GM21390 (cell line): ENCODE measurements at regions not wholly inside any gene's neighbourhood (a gene's known extent, or its start where the extent isn't known, plus 50 kb on each side); places are given as distances from the start of the nearest gene placed in this dataset.
"Not testable (repeated sequence)": the region's sequence is repeated elsewhere in the genome, so short reads cannot be mapped to it uniquely, and the experiment has no call there.

Experiments used
- ATAC-seq: cut with Tn5 transposase; IDR thresholded peaks from one replicate; pipeline ENCODE4 v1.9.1; 2021; ENCODE audit not compliant: unreplicated experiment

- ATAC-seq: not testable (repeated sequence)
Measured at GRCh38 chr10:21366108-21366507, 159.4 kb downstream of the SKIDA1 start.

DNA sequence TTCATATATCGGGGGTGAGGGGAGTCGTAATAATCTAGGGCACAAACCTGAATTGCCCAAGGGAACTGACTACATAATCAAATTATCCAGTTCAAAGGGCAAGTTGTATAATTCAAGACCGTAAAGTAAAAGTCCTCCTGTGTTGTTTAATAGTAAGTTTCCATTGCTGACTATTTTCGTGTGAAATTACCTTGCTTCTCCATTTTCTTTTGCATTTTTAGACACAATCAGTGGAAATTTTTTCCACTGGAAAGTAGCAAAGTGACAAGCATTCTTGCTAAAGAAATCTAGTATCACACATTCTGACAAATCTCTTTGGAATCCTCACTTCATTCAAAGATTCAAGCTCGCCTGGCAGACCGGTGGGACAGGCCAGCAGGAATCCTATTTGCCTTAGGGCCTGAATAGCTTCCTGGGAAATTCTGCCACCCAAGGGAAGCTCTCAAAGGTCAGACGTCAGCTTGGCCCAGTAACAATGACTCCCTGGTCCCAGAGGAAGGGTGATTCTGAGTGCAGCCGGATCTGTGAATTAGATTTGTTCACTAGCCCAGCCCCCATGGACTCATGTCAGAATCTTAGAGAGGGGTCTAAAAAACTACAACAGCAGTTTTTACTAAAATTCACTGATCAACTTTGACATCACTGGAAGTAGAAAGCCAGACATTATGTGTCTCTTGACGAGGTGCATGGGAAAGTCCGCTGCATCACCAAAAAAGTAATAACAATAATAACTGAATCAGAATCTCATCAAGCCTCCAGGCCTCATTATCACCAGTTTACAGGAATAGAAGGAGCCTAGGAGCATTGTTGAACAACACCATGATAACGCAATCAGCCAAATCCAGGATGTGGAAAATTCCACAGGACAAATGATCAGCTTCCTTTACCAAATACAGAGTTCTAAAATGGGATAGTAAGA is 161.0 kb downstream of the SKIDA1 start:
- no peak for ATAC-seq

DNA sequence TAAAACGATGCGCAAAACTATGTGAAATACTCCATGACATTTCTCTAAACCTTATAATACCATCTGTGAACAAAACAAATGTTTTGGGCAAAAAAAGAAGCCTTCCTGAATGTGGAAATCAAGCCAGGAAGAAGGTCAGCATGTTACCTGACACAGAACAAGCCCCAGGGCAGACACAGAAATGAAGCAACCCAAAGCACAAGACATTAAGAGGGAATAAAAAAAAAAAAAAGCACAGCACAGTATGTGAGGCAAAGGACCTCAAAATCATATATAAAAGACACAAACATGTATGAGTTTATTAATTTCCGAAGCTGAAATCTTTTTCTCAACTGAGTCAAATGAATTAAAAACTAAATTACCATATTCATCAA is 161.8 kb downstream of the SKIDA1 start:
- ATAC-seq: no peak

DNA sequence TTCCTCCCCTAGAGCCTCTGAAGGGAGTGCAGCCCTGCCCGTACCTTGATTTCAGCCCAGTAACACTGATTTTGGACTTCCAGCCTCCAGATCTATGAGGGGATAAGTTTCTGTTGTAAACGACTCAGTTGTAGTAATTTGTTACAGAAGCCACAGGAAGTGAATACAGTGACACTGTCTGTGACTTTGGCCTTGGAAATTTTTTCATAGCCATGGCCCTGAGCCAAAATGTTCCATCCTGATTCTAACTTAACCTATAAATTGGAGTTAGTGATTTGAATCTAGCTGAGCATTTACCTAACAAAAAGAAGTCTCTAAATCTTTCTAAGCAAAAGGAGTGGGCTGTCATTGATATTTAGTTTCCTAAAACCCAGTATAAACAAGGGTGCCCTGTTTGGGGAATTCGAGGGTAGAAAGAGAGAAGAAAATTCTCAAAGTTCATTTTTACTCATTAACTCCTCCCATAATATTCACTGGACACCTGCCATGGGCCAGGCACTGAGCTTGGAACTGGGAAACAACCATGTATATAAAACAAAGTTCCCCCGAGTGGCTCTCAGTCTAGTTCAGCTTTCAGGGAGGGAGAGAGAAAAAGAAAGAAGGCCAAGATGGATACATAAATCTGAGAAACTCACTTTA is 162.3 kb downstream of the SKIDA1 start:
- ATAC-seq: no peak

DNA sequence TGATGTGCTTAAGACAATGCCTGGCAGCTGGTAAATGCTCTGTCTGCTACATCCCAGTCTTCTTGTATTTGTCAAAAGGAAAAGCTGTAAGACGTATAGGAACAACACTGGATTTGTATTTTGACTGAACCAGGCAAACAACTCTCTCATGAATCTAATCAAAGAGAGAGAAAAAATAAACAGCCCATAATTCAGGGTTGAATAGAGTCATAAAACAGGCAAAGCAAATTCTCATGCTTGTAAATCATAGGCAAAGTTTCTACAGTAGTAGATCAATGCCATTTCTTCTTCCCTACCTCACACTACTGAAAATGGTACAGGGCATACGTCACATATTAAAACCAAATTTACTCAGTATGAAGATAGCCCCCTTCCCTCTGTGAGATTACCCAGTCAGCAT is 166.3 kb downstream of the SKIDA1 start:
- ATAC-seq: no peak

GRCh38 chr10:21355591-21356011 is 169.9 kb downstream of the SKIDA1 start:
- ATAC-seq: no peak

DNA sequence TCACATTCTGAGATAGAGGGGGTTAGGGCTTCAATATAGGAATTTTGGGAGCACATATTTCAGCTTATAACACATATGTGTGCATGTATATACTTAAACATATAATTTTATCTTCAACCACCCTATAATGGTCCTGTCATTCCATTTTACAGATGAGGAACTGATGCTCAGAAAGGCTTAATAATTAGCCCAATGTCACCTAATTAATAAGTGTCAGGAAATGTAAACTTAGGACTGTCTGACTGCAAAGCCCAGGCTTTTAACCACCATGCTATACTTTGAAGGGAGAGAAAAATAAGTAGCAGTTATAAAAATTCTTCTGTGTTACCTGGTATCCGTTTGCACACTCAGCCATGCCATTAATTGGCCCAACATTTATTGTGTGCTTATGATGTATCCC is 172.6 kb downstream of the SKIDA1 start:
- no peak for ATAC-seq

- ATAC-seq: not testable (repeated sequence)
Measured at GRCh38 chr10:21351594-21351993, 173.9 kb downstream of the SKIDA1 start.

- ATAC-seq: no peak
Measured at GRCh38 chr10:21349912-21350286, 175.6 kb downstream of the SKIDA1 start.

DNA sequence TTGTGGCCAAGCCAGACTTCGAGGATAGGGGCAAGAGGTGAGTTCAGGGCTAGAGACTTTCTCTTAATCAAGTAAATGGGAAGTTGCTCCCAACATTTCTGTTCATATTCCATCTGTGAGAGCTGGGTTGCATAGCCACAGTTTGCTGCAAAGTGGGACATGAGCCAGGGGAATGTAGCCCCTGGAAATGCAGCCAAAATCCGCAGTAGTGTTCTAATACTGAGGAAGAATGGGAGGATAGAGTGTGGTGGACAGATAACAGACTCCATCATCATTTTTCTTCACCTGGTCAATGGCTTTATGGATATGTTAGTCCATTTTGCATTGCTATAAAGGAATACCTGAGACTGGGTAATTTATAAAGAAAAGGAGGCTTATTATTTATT is 177.7 kb downstream of the SKIDA1 start:
- no peak for ATAC-seq

GRCh38 chr10:21347043-21347784 is 178.3 kb downstream of the SKIDA1 start:
- ATAC-seq: no peak

GRCh38 chr10:21343087-21343486 is 182.4 kb downstream of the SKIDA1 start:
- ATAC-seq: no peak

GRCh38 chr10:21342499-21342898 is 183.0 kb downstream of the SKIDA1 start:
- not testable (repeated sequence) for ATAC-seq

DNA sequence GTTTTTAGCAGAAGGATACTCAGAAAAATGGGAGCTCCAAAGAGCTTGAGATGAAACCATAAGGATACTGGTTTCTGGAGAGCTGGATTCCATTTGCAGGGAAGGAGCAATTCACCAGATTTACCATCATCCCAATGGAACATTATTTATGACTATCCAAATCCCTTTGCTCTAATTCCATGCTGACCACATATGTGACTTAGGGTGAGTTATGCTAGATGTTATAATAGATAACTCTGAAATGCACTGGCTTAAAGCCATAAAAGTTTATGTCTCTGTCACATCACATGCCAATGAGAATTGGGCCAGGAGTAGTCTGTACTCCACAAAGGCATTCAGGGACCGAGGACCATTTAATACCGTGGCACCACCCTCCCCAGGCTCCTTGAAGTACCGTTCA is 185.2 kb downstream of the SKIDA1 start:
- ATAC-seq: no peak

- ATAC-seq: no peak
Measured at GRCh38 chr10:21337171-21337792, 188.2 kb downstream of the SKIDA1 start.

DNA sequence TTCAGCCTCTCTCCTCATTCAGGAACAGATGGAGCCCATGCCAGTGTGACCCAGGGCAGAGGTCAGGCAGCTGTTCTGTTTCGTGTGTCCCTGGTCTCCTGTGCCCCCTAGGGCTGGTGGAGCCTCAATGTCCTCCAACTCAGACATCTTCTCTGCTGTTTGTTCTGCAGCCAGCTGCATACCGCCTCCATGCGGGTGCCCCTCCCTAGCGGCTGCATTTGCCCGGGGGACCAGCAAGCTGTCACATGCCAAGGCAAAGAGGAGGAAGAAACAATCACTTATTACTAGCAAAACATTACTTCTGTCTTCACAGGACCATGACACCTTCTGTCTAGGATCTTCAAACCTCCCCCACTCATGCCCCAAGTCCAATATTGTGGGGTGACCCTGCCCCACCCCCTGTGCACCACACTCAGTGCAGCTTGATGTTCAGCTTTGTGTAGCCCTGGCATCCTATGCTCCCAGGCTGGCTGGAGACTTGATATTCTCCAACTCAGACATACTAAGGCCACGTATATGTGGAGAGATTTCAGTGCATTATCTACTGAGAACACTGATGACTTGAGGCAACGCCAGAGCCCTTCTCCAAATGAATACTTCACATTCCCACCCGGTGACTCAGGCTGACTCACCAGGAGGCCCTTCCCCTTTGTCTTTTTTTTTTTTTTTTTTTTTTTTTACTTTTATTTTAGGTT is 188.9 kb downstream of the SKIDA1 start:
- ATAC-seq: no peak

DNA sequence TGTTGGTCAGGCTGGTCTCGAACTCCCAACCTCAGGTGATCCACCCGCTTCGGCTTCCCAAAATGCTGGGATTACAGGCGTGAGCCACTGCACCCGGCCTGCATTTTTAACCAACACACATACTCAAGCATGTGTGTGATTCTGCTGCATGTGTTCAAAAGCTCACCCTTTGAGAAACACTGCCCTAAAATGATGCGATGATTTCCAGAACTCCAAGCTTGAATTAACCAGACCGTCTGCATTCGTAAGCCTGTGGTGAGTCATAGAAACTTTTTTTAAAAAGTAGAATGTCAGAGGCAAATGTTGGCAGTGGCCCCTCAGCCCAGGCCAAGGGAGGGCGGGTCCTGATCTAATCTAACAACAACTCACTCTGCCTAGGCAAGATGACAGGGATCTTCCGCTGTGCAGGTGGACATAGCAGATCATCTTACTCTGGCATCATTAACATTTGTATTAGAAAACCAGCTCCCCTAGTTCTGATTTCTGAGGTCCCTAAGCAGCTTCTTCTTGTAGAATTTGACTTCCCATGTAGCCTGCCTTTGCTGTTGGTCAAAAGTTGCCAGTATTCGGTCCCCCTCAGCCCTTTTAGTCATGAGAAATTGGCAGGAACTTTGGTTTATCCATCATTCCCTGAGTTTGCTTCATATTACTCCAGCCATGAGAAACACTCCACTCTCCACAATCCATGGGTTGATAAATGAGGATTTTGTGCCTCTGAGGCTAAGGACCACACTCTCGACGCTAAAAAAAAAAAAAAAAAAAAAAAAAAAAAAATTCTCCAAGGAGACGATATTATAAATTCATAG is 190.4 kb downstream of the SKIDA1 start:
- ATAC-seq: no peak

DNA sequence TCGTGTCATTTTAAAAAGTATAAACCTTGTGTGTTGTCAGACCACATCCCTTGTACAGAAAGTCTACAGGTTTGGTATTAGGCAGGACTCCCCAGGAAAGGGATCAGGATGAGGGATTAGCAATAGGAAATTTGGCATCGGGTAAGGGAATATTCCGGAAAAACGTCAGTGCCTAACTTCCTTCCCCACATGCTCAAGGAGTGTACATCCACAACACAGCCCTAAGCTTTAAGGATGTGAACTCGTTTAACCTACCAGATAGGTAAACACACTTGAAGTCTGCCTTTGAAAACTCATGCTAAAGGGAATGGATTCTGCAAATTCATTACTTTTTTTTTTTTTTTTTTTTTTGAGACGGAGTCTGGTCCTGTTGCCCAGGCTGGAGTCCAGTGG is 194.9 kb downstream of the SKIDA1 start:
- no peak for ATAC-seq

- no peak for ATAC-seq
Measured at GRCh38 chr10:21329995-21330627, 195.4 kb downstream of the SKIDA1 start.
